GM23338 (cell line): ENCODE measurements at regions not wholly inside any gene's neighbourhood (a gene's known extent, or its start where the extent isn't known, plus 50 kb on each side); places are given as distances from the start of the nearest gene placed in this dataset.

Source experiments
- ATAC-seq: fragments of 200-7000 bp; cut with Tn5 transposase; 3 replicates; pipeline ENCODE4 v1.9.1; 2020
- DNase-seq: peaks from one replicate; pipeline ENCODE4 v3.0.0-alpha.2; 2015; ENCODE audit warnings: low spot score
- H2AFZ ChIP-seq: fragments of 200-600 bp; sonication (generic); 2 replicates; pipeline ENCODE4 v1.8.0; 2016; ENCODE audit warnings: antibody characterized with exemption, mild to moderate bottlenecking, moderate library complexity
- H3F3A ChIP-seq: fragments of 200-600 bp; sonication (generic); replicated peaks from 2 replicates; pipeline ENCODE4 v1.8.0; 2017; ENCODE audit warnings: antibody characterized with exemption, mixed run types, low read depth
- H3K27ac ChIP-seq: fragments of 200-600 bp; sonication (generic); 2 replicates; pipeline ENCODE4 v1.6.1; 2016; ENCODE audit warnings: low read depth
- H3K27me3 ChIP-seq: fragments of 200-600 bp; sonication (generic); 2 replicates; pipeline ENCODE4 v1.8.0; 2016; ENCODE audit warnings: mild to moderate bottlenecking, mixed run types, moderate library complexity; ENCODE audit not compliant: insufficient read depth
- H3K36me3 ChIP-seq: fragments of 200-600 bp; sonication (generic); 2 replicates; pipeline ENCODE4 v1.8.0; 2016; ENCODE audit warnings: mild to moderate bottlenecking; ENCODE audit not compliant: insufficient read depth
- H3K4me1 ChIP-seq: fragments of 200-600 bp; sonication (generic); 2 replicates; pipeline ENCODE4 v1.8.0; 2016; ENCODE audit warnings: mild to moderate bottlenecking, moderate library complexity; ENCODE audit not compliant: insufficient read depth
- H3K4me2 ChIP-seq: fragments of 200-600 bp; sonication (generic); 2 replicates; pipeline ENCODE4 v1.7.1; 2017; ENCODE audit warnings: mixed run types
- H3K4me3 ChIP-seq: fragments of 200-600 bp; sonication (generic); 2 replicates; pipeline ENCODE4 v1.6.1; 2016; ENCODE audit warnings: mixed run types
- H3K79me2 ChIP-seq: fragments of 200-600 bp; sonication (generic); replicated peaks from 2 replicates; pipeline ENCODE4 v1.8.0; 2017; ENCODE audit warnings: mild to moderate bottlenecking; ENCODE audit not compliant: insufficient read depth
- H3K9me2 ChIP-seq: fragments of 200-600 bp; sonication (generic); 2 replicates; pipeline ENCODE4 v1.8.0; 2017; ENCODE audit not compliant: insufficient read depth
- H4K20me1 ChIP-seq: fragments of 200-600 bp; sonication (generic); replicated peaks from 2 replicates; pipeline ENCODE4 v1.8.0; 2017; ENCODE audit warnings: mild to moderate bottlenecking; ENCODE audit not compliant: insufficient read depth
- H3K27ac Mint-ChIP-seq: 2 replicates; pipeline ENCODE4 v1.8.0; 2020; ENCODE audit warnings: inconsistent platforms, mild to moderate bottlenecking, moderate library complexity, mixed read lengths
- H3K27me3 Mint-ChIP-seq: 3 replicates; pipeline ENCODE4 v1.8.0; 2022; ENCODE audit warnings: low read depth, mild to moderate bottlenecking, moderate library complexity, mixed read lengths, inconsistent platforms; ENCODE audit not compliant: insufficient read depth, poor library complexity
- H3K36me3 Mint-ChIP-seq: 3 replicates; pipeline ENCODE4 v1.8.0; 2021; ENCODE audit warnings: low read depth, mild to moderate bottlenecking, inconsistent platforms, moderate library complexity, mixed read lengths
- H3K4me1 Mint-ChIP-seq: 3 replicates; pipeline ENCODE4 v1.8.0; 2020; ENCODE audit warnings: mild to moderate bottlenecking, inconsistent platforms, mixed read lengths
- H3K4me3 Mint-ChIP-seq: 3 replicates; pipeline ENCODE4 v1.8.0; 2021; ENCODE audit warnings: moderate library complexity, mild to moderate bottlenecking, inconsistent platforms, mixed read lengths
- H3K9me3 Mint-ChIP-seq: 3 replicates; pipeline ENCODE4 v1.8.0; 2020; ENCODE audit warnings: moderate library complexity, mild to moderate bottlenecking, inconsistent platforms, mixed read lengths
- CREB1 ChIP-seq: fragments of 250-450 bp; sonication (Bioruptor Pico); IDR thresholded peaks from 2 replicates; pipeline ENCODE4 v1.5.0; 2020; ENCODE audit warnings: low read depth, mild to moderate bottlenecking, moderate library complexity
- CTCF ChIP-seq, 2 experiments: fragments of 200-600 bp in 1 of 2; sonication (generic) in 1 of 2; conservative IDR thresholded peaks; 2 replicates each; pipeline versions ENCODE4 v1.5.1 to v1.6.1; 2016 to 2017; ENCODE audit warnings: antibody characterized with exemption in 2 of 2, low read depth in 2 of 2, mild to moderate bottlenecking in 2 of 2, moderate library complexity in 1 of 2
- EZH2phosphoT487 ChIP-seq: fragments of 200-600 bp; sonication (generic); IDR thresholded peaks from one replicate; pipeline ENCODE4 v1.8.1; 2018; ENCODE audit warnings: antibody characterized with exemption; ENCODE audit not compliant: unreplicated experiment
- JUNB ChIP-seq: IDR thresholded peaks from one replicate; pipeline ENCODE4 v1.6.1; 2016; ENCODE audit warnings: antibody characterized with exemption; ENCODE audit not compliant: unreplicated experiment
- NANOG ChIP-seq: IDR thresholded peaks from 2 replicates; pipeline ENCODE4 v1.6.1; 2016; ENCODE audit warnings: antibody characterized with exemption, borderline replicate concordance
- POLR2AphosphoS5 ChIP-seq: IDR thresholded peaks from 2 replicates; pipeline ENCODE4 v1.6.1; 2016; ENCODE audit warnings: antibody characterized with exemption, low read depth
- STAT1 ChIP-seq: IDR thresholded peaks from one replicate; pipeline ENCODE4 v1.6.1; 2016; ENCODE audit warnings: antibody characterized with exemption; ENCODE audit not compliant: unreplicated experiment
- ZNF114 ChIP-seq: fragments of 250-450 bp; sonication (Bioruptor Pico); IDR thresholded peaks from 2 replicates; pipeline ENCODE4 v1.5.0; 2020; ENCODE audit warnings: mild to moderate bottlenecking, moderate library complexity
- ZNF331 ChIP-seq: fragments of 250-450 bp; sonication (Bioruptor Pico); IDR thresholded peaks from 2 replicates; pipeline ENCODE4 v1.5.0; 2020; ENCODE audit warnings: low read depth, mild to moderate bottlenecking, moderate library complexity
- TF ChIP-seq, protein P1 (sequence below): IDR thresholded peaks from one replicate; pipeline ENCODE4 v1.6.1; 2018; ENCODE audit warnings: antibody characterized with exemption; ENCODE audit not compliant: unreplicated experiment

DNA sequence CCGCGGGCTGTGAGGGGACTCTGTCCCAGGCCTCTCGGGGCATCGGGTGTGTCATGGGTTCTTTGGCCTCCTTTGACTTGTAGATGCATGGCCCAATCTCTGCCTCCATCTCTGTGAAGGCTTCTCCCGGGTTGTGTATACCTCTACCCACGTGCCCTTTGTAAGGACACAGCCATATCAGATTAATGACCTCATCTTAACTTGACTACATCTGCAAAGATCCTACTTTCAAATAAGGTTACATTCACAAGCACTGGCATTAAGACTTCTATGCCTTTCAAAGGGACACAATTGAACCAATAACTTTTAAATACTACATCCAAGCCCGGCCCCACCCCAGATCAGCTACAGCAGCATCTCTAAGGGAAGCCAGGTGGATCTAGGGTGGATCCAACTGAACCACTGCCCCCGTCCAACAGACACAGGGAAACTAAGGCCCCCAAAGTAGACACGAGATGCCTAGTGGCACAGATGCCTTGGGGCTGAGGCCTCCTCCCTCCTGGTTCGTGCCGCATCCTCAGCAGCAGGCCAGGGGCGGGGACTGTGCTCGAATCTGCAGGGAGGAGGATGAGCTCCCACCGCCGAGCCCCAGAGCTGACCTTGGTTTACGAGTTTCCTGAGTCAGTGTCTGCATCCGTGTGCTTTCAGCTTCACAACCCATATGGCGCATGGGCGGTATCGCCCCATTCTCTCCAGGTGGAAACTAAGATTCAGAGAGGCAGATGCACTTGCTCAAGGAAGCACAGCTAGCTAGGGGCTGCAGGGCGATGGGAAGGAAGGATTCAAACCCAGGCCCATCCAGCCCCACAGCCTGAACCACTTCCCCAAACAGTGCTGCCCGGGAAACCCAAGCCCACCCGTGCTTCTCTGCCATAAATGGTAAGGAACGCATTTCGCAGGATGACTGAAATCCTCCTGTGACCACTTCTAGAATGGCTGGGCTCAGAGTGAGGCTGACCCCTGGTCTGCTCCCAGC, 353.3 kb downstream of the C16orf95 start:
- H3K27me3 ChIP-seq, result no peaks in the 10 kb centered on the region
- 0 out of 3 replicates have a peak, but pooled peaks cover 3% of the 10 kb centered on the region for H3K4me1 Mint-ChIP-seq
- peaks cover 2% of the 10 kb centered on the region for H3K27me3 Mint-ChIP-seq
- H3F3A ChIP-seq, result no peaks in the 10 kb centered on the region
- no peak overlapping the region for H3K27ac Mint-ChIP-seq
- no peak overlapping the region for H3K4me3 ChIP-seq
- H3K36me3 ChIP-seq, result no peaks in the 10 kb centered on the region
- no peaks in the 10 kb centered on the region for H3K9me2 ChIP-seq
- no peak overlapping the region for H3K4me3 Mint-ChIP-seq
- H3K4me2 ChIP-seq, result no peak overlapping the region
- H4K20me1 ChIP-seq, result no peaks in the 10 kb centered on the region
- DNase-seq, result no peak
- H3K27ac ChIP-seq, result no peak overlapping the region
- H3K36me3 Mint-ChIP-seq, result no peaks in the 10 kb centered on the region
- ATAC-seq, result no peak
- H3K4me1 ChIP-seq, result no peaks in the 10 kb centered on the region
- H2AFZ ChIP-seq, result no peak overlapping the region
- no peaks in the 10 kb centered on the region for H3K79me2 ChIP-seq
- H3K9me3 Mint-ChIP-seq, result no peaks in the 10 kb centered on the region; the same call in 2 of the 3 replicates
- TF ChIP-seq ZNF331 (CRISPR knock-in tag) (no peak), EZH2phosphoT487 (no peak), POLR2AphosphoS5 (no peak), STAT1 (no peak)
- TF ChIP-seq, protein P1, sequence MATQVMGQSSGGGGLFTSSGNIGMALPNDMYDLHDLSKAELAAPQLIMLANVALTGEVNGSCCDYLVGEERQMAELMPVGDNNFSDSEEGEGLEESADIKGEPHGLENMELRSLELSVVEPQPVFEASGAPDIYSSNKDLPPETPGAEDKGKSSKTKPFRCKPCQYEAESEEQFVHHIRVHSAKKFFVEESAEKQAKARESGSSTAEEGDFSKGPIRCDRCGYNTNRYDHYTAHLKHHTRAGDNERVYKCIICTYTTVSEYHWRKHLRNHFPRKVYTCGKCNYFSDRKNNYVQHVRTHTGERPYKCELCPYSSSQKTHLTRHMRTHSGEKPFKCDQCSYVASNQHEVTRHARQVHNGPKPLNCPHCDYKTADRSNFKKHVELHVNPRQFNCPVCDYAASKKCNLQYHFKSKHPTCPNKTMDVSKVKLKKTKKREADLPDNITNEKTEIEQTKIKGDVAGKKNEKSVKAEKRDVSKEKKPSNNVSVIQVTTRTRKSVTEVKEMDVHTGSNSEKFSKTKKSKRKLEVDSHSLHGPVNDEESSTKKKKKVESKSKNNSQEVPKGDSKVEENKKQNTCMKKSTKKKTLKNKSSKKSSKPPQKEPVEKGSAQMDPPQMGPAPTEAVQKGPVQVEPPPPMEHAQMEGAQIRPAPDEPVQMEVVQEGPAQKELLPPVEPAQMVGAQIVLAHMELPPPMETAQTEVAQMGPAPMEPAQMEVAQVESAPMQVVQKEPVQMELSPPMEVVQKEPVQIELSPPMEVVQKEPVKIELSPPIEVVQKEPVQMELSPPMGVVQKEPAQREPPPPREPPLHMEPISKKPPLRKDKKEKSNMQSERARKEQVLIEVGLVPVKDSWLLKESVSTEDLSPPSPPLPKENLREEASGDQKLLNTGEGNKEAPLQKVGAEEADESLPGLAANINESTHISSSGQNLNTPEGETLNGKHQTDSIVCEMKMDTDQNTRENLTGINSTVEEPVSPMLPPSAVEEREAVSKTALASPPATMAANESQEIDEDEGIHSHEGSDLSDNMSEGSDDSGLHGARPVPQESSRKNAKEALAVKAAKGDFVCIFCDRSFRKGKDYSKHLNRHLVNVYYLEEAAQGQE, result no peak

GRCh38 chr16:86964796-86965241, 352.4 kb downstream of the C16orf95 start:
- H3K4me1 Mint-ChIP-seq, result 0 out of 3 replicates have a peak, but pooled peaks cover 3% of the 10 kb centered on the region
- TF ChIP-seq CREB1 (CRISPR knock-in tag) (no peak), EZH2phosphoT487 (no peak), CTCF (conservative IDR thresholded peaks at IDR 0.05; ENCODE audit: low read depth in 2 of 2) (no peak), POLR2AphosphoS5 (no peak), NANOG (no peak), ZNF114 (no peak), JUNB (no peak)
- TF ChIP-seq, protein P1, result no peak

More at GRCh38 chr16:86964796-86965241, 352.4 kb downstream of the C16orf95 start:
- DNase-seq, result no peak
- Mint-ChIP-seq H3K27ac (no peak overlapping the region), H3K9me3 (no peaks in the 10 kb centered on the region; the same call in 2 of the 3 replicates), H3K27me3 (peaks cover 2% of the 10 kb centered on the region), H3K36me3 (no peaks in the 10 kb centered on the region), H3K4me3 (no peak overlapping the region)
- Histone ChIP-seq H3K79me2 (no peaks in the 10 kb centered on the region), H3K27ac (no peak overlapping the region), H2AFZ (no peak overlapping the region), H3K4me3 (no peak overlapping the region), H3K36me3 (no peaks in the 10 kb centered on the region), H3K9me2 (no peaks in the 10 kb centered on the region), H3K4me2 (no peak overlapping the region), H4K20me1 (no peaks in the 10 kb centered on the region), H3K4me1 (no peaks in the 10 kb centered on the region), H3K27me3 (no peaks in the 10 kb centered on the region), H3F3A (no peaks in the 10 kb centered on the region)
- peak; percentile 63 for ATAC-seq
